ENCODE measurements at regions not wholly inside any gene's neighbourhood (a gene's known extent, or its start where the extent isn't known, plus 50 kb on each side); places are given as distances from the start of the nearest gene placed in this dataset.

- no peak for DNase-seq (ENCODE audit: low spot score)
- Histone ChIP-seq H3K4me3 (ENCODE audit: low read depth, low read length, poor library complexity, severe bottlenecking) (no peak overlapping the region), H3K27ac (ENCODE audit: low read depth, low read length, poor library complexity, severe bottlenecking) (no peak overlapping the region), H3K4me1 (ENCODE audit: insufficient read depth, low read length, poor library complexity, severe bottlenecking) (no peaks in the 10 kb centered on the region), H3K9me3 (ENCODE audit: low read depth, low read length, poor library complexity, severe bottlenecking) (no peaks in the 10 kb centered on the region), H3K36me3 (ENCODE audit: insufficient read depth, low read length, poor library complexity, severe bottlenecking) (no peaks in the 10 kb centered on the region), H3K27me3 (replicated peaks; ENCODE audit: insufficient read depth, low read depth, low read length, poor library complexity) (no peaks in the 10 kb centered on the region)
- BruUV-seq (replicated peaks): no TSS peak
- POLR2A ChIA-PET (ENCODE audit: low non-redundant PET): no interaction called here
- CTCF ChIA-PET: no interaction called here
- intact Hi-C loops (cut with micrococcal nuclease; ENCODE audit: unreplicated experiment): no loop called here
- TF ChIP-seq, protein P1, sequence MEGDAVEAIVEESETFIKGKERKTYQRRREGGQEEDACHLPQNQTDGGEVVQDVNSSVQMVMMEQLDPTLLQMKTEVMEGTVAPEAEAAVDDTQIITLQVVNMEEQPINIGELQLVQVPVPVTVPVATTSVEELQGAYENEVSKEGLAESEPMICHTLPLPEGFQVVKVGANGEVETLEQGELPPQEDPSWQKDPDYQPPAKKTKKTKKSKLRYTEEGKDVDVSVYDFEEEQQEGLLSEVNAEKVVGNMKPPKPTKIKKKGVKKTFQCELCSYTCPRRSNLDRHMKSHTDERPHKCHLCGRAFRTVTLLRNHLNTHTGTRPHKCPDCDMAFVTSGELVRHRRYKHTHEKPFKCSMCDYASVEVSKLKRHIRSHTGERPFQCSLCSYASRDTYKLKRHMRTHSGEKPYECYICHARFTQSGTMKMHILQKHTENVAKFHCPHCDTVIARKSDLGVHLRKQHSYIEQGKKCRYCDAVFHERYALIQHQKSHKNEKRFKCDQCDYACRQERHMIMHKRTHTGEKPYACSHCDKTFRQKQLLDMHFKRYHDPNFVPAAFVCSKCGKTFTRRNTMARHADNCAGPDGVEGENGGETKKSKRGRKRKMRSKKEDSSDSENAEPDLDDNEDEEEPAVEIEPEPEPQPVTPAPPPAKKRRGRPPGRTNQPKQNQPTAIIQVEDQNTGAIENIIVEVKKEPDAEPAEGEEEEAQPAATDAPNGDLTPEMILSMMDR (conservative IDR thresholded peaks at IDR 0.05; ENCODE audit: low read depth, low read length): no peak
- no peak for TF ChIP-seq EZH2 (IDR thresholded peaks at IDR 0.05; ENCODE audit: borderline replicate concordance, low read depth, low read length, poor library complexity, severe bottlenecking)
Measured at GRCh38 chr1:94686882-94687281, 133.3 kb upstream of the SLC44A3 start.

GRCh38 chr1:94684690-94685250 lies 135.4 kb upstream of the SLC44A3 start:
- TF ChIP-seq EZH2 (IDR thresholded peaks at IDR 0.05; ENCODE audit: borderline replicate concordance, low read depth, low read length, poor library complexity, severe bottlenecking): no peak
- TF ChIP-seq, protein P1 (conservative IDR thresholded peaks at IDR 0.05; ENCODE audit: low read depth, low read length): no peak
- no peaks in the 10 kb centered on the region for H3K36me3 ChIP-seq (ENCODE audit: insufficient read depth, low read length, poor library complexity, severe bottlenecking)
- ChIA-PET POLR2A (ENCODE audit: low non-redundant PET) (no interaction called here), CTCF (no interaction called here)
- no peak for DNase-seq (ENCODE audit: low spot score)
- intact Hi-C loops (cut with micrococcal nuclease; ENCODE audit: unreplicated experiment): no loop called here
- no peak overlapping the region for H3K4me3 ChIP-seq (ENCODE audit: low read depth, low read length, poor library complexity, severe bottlenecking)
- H3K27me3 ChIP-seq (replicated peaks; ENCODE audit: insufficient read depth, low read depth, low read length, poor library complexity): no peaks in the 10 kb centered on the region
- no peaks in the 10 kb centered on the region for H3K4me1 ChIP-seq (ENCODE audit: insufficient read depth, low read length, poor library complexity, severe bottlenecking)
- no peaks in the 10 kb centered on the region for H3K9me3 ChIP-seq (ENCODE audit: low read depth, low read length, poor library complexity, severe bottlenecking)
- BruUV-seq (replicated peaks): no TSS peak
- H3K27ac ChIP-seq (ENCODE audit: low read depth, low read length, poor library complexity, severe bottlenecking): no peak overlapping the region

GRCh38 chr1:94683886-94684285 lies 136.3 kb upstream of the SLC44A3 start:
- no peaks in the 10 kb centered on the region for H3K9me3 ChIP-seq (ENCODE audit: low read depth, low read length, poor library complexity, severe bottlenecking)
- H3K36me3 ChIP-seq (ENCODE audit: insufficient read depth, low read length, poor library complexity, severe bottlenecking): no peaks in the 10 kb centered on the region
- no TSS peak for BruUV-seq (replicated peaks)
- ChIA-PET POLR2A (ENCODE audit: low non-redundant PET) (no interaction called here), CTCF (no interaction called here)
- intact Hi-C loops (cut with micrococcal nuclease; ENCODE audit: unreplicated experiment): no loop called here
- TF ChIP-seq EZH2 (IDR thresholded peaks at IDR 0.05; ENCODE audit: borderline replicate concordance, low read depth, low read length, poor library complexity, severe bottlenecking): no peak
- TF ChIP-seq, protein P1 (conservative IDR thresholded peaks at IDR 0.05; ENCODE audit: low read depth, low read length): no peak
- no peaks in the 10 kb centered on the region for H3K27me3 ChIP-seq (replicated peaks; ENCODE audit: insufficient read depth, low read depth, low read length, poor library complexity)
- no peak overlapping the region for H3K27ac ChIP-seq (ENCODE audit: low read depth, low read length, poor library complexity, severe bottlenecking)
- H3K4me1 ChIP-seq (ENCODE audit: insufficient read depth, low read length, poor library complexity, severe bottlenecking): no peaks in the 10 kb centered on the region
- DNase-seq (ENCODE audit: low spot score): no peak
- no peak overlapping the region for H3K4me3 ChIP-seq (ENCODE audit: low read depth, low read length, poor library complexity, severe bottlenecking)

Measured in A673 (cell line).